GM21529 (cell line): ENCODE measurements at regions not wholly inside any gene's neighbourhood (a gene's known extent, or its start where the extent isn't known, plus 50 kb on each side); places are given as distances from the start of the nearest gene placed in this dataset.

Source experiments
- ATAC-seq: cut with Tn5 transposase; IDR thresholded peaks from one replicate; pipeline ENCODE4 v1.9.1; 2021; ENCODE audit not compliant: unreplicated experiment

DNA sequence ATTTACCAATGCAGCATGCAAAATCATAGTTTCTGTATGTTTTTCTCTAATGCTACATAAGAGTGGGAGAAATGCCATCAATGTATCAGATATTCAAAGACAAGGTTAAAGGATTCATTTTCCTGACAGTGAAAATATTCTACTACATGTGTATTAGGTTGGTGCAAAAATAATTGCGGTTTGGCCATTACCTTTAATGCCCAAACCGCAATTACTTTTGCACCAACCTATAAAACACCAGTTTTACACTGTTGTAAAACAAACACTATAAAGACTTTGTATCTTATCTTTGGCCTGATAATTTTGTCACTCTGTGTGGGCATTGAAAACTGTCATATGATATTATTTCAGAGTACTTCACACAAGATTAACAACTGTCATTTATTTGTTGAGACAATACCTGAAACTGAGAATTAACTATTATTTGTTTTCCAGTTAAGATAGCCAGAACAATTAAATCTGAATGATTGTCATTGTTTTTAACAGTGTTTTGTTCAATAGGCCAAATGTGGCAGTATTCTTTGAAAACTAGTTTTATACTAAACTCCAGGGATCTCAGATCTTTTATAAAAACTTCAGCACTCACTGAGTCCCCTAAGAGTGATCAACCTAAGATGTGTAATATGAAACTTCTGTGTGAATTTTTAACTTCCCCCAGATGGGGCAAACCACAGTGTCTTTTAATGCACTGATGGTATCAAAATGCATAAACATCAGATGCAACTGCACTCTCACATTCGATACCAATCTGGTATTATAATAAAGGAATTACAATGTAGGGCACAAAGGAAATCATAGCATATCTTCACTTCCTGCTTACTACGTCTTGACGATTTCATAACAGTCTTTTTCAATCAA is 53.8 kb upstream of the FBN2 start:
- no peak for ATAC-seq

DNA sequence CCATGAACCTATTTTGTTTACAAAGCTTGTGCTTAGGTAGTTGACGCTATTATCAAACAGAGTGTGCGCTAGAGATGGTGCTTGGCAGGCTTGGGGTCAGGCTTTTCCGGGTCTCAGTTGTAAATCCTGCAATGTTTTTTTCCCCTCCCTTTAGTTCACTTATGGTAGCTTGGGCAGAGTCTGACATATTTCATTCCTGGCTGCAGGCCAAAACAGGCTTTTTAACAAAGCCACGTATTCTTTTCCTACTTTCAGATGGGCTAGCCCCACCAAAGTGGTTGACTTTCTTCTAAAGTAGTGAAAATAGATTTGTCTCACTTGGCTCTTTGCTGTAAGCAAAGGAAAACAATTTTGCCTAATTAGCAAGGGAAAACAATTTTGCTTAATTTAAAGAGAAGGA is 58.0 kb upstream of the FBN2 start:
- ATAC-seq: no peak

- ATAC-seq: no peak
These were observed 59.1 kb upstream of the FBN2 start for GRCh38 chr5:128597156-128597555.

GRCh38 chr5:128613128-128613527 is 75.1 kb upstream of the FBN2 start:
- ATAC-seq: no peak

- no peak for ATAC-seq
These were observed 75.7 kb upstream of the FBN2 start for GRCh38 chr5:128613766-128614165.

DNA sequence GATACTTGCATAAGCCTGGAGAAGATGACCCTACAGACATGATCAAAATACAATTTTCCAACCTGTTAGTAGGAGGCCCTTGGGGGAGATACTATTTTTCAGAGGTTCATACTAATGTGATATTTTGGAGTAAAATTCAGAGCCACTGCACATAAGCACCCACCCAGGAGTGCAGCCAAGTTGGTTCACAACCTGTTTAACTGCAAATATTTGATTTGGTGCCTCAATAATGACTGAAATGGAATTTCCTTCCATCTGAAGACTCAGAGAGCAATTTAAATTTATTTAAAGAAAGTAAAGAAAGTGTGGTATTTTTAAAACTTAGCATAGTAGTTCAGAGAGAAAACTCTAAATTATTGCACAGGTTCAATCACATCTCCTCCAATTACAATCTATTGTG is 77.5 kb upstream of the FBN2 start:
- ATAC-seq: no peak

GRCh38 chr5:128626536-128627090 is 88.6 kb upstream of the FBN2 start:
- ATAC-seq: no peak

DNA sequence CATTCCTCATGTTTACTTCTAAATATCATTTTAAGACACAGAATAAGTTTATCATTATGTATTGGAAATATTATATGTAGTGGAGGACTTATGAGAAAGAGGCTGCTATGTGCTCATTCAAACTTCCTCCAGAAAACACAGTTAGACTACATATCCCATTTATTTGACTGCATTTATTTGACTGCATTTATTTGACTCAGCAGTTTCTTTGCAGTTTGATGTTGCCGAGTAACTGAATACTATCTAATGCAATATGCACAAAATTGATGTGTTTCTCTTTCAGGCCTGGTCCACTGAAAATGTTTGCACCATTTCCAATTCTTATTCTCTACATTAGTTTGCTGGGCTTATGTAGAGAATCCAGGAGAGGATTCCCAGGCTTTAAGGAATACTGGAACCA is 89.9 kb upstream of the FBN2 start:
- no peak for ATAC-seq

DNA sequence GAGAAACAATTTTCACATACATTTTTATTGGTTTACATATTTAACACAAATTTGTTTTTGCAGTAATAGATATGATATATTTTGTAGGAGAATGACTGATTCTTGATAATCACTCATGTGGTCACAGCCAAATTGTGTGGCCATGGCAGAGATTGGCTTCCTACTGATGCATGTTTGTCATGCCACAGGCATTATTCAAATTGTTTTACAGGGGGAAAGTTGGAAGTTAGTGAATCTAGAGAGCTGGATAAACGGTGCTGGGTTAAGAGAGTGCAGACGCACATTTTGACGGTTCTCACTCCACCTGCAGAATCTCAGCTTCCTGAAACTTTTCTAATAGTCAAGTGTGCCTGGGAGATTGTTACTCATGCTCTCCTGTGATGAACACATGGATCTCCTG is 91.1 kb upstream of the FBN2 start:
- ATAC-seq: no peak

DNA sequence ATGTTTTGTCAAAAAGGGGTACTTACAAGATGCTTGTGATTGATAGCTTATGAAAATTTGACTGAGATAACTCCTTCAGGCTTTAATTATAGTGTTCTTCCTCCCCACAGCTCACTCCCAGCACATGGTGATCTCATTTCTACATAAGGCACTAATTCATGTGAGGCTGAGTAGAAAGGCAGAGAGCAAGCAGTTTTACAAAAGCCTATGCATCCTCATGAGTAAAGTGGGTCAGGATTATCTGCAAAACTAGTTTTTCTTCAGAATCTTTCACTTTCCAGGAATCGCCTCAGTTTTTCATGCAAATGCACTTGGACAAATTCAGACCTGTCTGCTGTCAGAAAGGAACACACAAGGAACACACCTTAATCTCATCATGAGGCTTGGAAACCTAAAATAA is 92.1 kb upstream of the FBN2 start:
- no peak for ATAC-seq

GRCh38 chr5:128631771-128632170 is 93.7 kb upstream of the FBN2 start:
- ATAC-seq: no peak

GRCh38 chr5:128632264-128632663 is 94.2 kb upstream of the FBN2 start:
- no peak for ATAC-seq

GRCh38 chr5:128633901-128634300 is 95.9 kb upstream of the FBN2 start:
- ATAC-seq: no peak

DNA sequence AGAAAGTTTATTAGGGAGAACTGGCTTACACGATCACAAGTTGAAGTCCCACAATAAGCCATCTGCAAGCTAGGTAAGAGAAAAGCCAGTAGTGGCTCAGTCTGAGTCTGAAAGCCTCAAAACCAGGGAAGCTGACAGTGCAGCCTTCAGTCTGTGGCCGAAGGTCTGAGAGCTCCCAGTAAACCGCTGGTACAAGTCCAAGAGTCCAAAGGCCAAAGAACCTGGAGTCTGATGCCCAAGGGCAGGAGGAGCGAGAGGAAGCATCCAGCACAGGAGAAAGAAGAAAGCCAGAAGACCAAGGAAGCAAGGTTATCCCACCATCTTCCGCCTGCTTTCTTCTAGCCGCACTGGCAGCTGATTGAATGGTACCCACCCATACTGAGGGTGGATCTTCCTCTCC is 97.3 kb upstream of the FBN2 start:
- ATAC-seq: no peak

DNA sequence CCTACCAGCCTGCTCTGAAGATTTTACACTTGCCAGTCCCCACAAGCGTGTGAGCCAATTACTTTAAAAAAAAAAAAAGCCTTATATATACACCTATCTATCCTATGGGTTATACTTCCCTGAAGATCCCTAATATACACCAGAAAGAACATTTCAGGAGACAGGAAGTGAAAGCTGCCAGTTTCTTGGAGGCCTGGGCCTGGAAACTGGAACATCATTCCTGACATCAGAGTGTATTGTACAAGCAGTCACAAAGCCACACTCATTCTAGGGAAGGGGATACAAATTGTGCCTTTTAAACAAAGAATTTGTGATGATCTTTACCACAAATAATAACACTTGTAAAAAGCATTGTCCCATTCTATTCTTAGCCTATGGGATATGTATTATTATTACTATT is 98.3 kb upstream of the FBN2 start:
- no peak for ATAC-seq

DNA sequence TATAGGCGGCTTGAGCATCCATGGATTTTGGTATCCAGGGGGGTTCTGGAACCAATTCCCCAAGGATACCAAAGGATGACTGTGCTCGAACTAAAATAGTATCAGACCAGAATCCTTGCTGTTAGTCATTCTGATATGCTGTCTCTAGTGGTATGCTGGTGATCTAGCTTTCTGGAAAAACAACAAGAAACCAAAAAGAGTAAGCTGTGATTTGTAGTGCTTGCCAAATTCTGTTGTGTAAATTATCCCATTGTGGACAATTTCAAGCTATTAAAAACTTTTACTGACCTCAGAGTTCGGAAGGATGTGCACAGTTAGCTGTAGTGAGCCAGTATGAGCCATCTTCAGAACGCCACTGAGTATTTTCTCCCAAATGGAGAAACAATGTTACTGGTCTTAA is 99.0 kb upstream of the FBN2 start:
- ATAC-seq: no peak

GRCh38 chr5:128641861-128642260 is 103.8 kb upstream of the FBN2 start:
- no peak for ATAC-seq

DNA sequence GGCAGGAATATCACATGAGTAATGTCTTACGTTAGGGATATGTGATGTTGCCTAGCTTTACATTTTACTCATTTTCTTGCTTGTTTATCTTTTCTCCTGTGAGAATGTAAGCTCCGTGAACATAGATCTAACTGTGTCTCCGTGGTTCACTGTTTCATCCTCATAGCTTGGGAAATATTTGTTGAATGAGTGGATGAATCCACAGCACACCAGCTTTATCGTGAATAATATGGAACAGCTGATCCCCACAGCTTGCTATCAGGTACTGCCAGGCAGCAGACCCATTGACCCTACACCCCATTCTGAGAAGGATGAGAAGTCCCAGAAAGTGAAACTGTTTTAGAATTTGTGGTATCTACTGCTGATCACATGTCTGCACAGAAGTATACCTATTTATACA is 106.8 kb upstream of the FBN2 start:
- ATAC-seq: no peak

GRCh38 chr5:128645581-128645980 is 107.5 kb upstream of the FBN2 start:
- ATAC-seq: no peak

- ATAC-seq: no peak
These were observed 108.1 kb upstream of the FBN2 start for GRCh38 chr5:128646176-128646575.

DNA sequence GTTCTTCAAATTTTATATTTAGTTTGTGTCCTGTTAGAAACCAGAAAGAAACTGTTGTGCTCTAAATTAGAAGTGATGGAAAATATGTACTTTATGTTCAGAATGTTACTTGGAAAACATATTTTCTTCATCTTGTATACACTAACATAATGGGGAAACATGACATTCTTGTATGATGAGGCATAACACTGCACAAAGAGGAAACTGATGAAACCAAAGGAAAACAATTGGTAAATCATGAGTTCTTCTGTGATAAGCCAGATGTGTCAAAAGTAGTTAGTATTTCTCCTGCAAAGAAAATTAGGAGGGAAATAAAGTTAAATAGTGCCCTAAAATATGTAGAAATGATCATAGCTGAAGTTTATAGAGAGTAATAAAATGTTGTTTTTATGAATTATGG is 111.1 kb upstream of the FBN2 start:
- no peak for ATAC-seq

- ATAC-seq: no peak
These were observed 125.0 kb upstream of the FBN2 start for GRCh38 chr5:128662997-128663396.
